HG03571 (cell line): ENCODE measurements at regions not wholly inside any gene's neighbourhood (a gene's known extent, or its start where the extent isn't known, plus 50 kb on each side); places are given as distances from the start of the nearest gene placed in this dataset.
"Not testable (repeated sequence)": the region's sequence is repeated elsewhere in the genome, so short reads cannot be mapped to it uniquely, and the experiment has no call there.

Source experiments
- ATAC-seq: cut with Tn5 transposase; IDR thresholded peaks from one replicate; pipeline ENCODE4 v1.9.1; 2021; ENCODE audit not compliant: unreplicated experiment

DNA sequence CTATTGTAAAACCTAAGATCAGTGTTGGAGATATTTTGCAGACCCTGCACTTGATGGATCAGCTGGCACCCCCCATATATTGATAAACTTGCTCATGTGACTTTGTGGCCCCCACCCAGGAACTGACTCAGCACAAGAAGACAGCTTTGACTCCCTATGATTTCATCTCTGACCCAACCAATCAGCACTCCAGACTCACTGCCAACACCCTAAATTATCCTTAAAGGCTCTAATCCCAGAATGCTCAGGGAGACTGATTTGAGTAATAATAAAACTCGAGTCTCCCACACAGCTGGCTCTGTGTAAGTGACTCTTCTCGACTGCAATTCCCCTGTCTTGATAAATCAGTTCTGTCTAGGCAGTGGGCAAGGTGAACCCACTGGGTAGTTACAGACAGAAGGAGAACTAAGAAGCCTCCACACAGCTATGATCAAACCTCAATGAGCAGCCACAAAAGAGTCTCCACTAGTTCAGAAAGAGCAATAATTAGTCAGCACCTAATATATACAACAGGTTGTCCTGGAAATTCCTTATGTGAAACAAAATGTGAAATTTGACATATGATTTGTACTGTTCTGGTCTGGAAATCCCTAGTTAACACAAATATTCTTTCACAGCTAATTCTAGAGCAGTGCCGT lies 52.2 kb downstream of the ACTL7B start:
- no peak for ATAC-seq

GRCh38 chr9:108802967-108803366 lies 52.8 kb downstream of the ACTL7B start:
- ATAC-seq, result no peak

DNA sequence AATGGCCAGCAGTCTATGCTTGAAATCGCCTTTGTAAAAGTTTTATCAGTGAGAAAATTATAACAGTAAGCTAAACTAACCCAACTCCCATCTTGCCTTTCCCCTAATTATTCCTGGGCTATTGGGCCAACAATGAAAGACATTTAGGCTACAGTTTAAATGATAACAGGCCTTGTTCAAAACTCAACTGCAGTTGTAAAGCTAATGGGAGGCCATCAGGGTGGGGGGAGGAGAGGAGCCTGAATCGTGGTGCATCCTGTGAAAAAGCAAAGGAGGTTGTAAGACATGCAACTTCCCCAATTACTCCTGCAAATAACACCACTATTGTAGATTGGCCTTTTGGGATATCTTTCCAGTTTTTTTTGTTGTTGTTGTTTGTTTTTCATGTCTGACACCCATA lies 53.8 kb downstream of the ACTL7B start:
- ATAC-seq, result no peak

DNA sequence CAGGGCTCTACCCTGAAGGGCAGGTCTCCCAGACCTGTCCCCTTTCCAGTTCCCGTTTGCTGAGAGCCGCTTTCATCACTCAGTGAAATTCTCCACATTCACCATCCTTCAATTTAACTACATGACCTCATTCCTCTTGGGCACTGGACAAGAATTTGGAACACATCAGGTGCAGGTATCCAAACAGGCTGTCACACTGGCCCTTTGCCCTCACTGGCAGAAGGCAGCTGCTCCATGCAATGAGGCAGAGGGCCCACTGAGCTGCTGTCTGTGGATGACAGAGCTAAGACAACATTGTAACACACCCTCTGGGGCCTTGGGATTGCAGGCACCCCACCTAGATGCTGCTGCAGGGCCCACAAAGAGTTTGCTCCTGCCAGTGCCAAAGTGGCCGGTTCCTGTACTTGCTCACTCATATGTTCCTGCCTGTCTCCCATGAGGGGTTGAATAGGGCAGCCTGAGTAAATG lies 55.1 kb downstream of the ACTL7B start:
- no peak for ATAC-seq

DNA sequence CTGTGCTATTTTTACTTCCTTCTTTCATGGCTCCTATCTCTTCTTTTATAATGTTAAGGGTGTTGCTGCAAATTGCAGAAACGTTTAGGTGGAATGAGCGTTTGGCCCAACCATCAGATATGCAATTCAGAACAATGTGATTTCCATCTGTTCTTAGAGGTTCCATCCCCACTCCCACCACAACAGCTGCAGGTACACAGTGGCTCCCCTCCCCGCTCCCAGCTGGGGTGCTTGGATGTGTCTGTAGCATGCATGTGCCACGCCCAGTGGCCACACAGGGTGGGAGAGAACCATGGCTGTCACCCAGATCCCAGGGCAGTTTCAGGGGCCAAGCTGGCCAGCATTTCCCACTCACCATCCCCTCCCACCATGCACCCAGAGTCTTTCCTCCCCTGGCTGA lies 62.2 kb downstream of the ACTL7B start:
- ATAC-seq, result no peak

DNA sequence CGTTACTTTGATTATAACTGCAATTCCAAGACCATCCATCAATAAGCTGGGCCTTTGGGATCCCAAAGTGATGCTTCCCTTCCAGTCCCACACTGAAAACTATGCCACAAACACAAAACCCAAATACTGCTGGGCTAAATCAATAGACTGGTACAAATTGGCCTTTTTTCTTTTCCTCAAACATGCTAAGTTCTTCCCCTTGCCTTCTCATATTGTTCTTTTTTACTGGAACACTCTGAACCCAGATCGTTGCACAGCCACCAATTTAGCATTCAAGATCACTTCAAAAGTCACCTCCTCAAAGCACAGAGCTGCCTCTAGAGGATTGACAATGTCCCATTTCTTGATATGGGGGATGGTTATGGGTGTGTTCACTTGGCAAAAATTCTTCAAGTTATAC lies 66.0 kb downstream of the ACTL7B start:
- no peak for ATAC-seq

DNA sequence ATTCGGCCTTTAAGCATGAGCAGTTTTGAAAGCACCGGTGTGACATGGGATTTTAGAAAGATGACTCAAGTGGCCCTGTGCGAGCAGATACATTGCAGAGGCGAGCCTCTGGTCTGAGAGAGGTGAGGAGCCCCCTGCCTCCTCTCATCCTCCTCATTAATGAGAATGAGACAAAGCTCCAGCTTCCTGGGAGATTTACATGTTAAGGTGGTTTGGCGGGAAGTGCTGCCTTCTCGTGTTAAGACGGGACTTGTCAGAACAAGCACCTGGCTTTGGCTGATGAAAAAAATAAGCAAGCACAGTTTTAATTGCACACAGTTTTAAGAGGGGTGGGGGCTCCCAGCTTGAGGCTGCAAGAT lies 68.1 kb downstream of the ACTL7B start:
- ATAC-seq, result no peak

- ATAC-seq, result no peak
These were observed 68.7 kb downstream of the ACTL7B start for GRCh38 chr9:108786901-108787689.

DNA sequence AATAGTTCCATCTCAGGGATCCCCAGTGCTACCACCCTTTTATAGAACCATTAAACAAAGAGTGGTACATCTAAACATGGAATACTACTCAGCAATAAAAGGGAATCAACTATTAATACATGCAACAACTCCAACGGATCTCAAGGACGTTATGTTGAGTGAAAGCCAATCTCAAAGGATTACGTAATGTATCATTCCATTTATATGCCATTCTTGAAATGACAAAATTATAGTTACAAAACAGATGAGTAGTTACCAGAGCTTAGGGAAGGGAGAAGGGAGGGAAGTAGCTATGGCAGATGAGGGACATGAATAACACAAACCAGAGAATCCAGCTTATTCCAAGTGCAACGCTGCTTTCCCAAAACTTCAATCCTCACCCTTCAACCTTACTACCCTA lies 69.5 kb downstream of the ACTL7B start:
- no peak for ATAC-seq

DNA sequence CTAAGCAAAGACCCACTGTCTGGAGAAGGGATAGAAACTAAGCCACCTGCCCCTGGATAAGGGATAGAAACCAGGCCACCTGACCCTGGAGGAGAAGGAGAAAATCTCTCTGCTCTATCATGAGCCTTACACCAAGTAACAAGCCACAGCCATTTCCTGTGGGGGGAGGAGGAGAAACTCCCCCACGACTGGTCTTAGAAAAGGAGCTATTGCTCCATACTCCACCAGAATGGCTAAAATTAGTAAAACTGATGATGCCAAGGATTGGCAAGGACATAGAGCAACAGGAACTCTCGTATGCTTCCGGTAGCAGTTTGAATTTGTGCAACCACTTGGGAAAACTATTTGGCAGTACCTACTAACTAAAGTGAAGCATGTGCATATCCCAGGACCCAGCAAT lies 70.8 kb downstream of the ACTL7B start:
- no peak for ATAC-seq

- no peak for ATAC-seq
These were observed 71.9 kb downstream of the ACTL7B start for GRCh38 chr9:108783731-108784495.

GRCh38 chr9:108783326-108783725 lies 72.5 kb downstream of the ACTL7B start:
- ATAC-seq, result no peak

DNA sequence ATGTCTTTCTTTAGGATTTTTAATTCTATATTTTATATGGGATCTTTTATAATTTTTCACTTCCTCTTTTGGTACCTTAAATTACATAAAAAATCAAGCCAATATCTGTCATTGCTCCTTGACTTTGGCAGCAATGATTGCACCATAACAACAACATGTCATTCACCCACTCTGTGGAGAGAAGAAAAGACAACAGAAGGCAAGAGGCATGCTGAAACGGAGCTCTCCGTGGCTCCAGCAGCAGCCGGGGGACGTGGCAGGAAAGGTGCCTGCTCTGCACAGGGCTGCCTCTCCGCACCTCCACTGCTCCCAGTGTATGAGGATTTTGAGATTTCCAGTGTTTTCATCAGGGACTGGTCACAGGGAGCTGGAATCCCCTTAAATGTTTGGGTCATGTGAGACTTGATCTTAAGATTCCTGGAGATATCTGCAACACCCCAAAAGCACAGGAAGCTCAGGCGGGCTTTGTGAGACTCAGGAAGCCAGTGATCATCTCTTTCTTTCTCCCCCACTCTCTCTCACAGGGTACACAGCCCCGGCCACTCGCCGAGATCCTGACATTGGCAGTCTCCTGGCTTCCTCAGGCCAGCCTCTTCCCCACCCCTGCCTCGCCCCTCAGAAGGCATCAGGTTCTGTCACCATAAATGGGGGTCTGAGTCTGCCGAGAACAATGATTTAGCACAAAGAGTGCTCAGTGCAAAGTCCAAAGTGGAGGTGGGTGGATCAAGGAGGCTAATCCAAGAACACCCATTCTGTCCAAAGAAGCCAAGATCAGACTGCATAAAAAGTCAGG lies 74.6 kb downstream of the ACTL7B start:
- ATAC-seq, result no peak

- ATAC-seq, result no peak
These were observed 76.0 kb downstream of the ACTL7B start for GRCh38 chr9:108779551-108780325.

DNA sequence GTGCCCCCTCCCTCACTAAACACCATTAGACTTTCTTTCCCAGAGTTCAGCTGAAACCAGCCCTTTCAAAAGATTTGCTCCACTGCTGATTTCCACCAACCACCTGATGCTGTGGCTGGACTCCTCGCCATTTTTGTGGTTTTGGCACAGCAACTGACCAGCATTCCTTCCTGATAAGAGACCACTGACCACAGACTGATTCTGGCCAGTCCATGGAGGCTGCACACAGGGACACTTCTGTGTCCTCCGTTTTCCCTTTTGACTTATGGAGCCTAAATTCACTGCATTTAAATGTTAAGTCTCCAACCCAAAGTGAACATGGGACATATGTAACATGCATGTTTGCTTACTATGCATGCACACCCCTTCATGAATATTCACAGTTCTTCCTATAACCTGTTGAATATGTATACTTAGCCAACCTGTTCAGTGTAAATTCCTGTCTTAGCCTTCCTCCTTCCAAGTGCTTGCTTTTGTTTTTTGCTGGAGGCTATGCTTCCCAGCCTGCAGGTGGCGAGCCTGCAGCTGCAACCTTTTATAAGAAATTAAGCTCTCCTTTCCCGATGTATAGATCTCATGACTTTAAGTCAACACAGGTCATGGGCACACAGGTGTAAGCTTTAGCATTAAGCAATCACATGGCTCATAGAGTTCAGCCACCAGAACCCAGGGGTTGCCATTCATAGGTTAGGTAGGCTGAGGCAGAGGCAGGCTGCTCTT lies 78.7 kb downstream of the ACTL7B start:
- ATAC-seq, result no peak

GRCh38 chr9:108775901-108776306 lies 79.9 kb downstream of the ACTL7B start:
- ATAC-seq, result no peak

DNA sequence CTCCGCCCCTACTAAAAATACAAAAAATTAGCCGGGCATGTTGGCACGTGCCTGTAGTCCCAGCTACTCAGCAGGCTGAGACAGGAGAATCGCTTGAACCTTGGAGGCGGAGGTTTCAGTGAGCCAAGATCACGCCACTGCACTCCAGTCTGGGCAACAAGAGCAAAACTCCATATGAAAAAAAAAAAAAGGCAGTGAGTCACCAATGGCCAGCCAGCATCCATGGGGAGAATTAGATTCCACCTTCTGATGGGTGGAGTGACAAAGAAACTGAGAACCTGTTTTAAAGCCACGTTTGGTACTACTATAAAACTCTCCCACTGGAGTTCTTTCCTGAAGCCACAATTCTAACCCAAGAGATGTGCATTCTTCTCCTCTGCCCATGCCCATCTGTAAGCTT lies 81.7 kb downstream of the ACTL7B start:
- ATAC-seq, result not testable (repeated sequence)

DNA sequence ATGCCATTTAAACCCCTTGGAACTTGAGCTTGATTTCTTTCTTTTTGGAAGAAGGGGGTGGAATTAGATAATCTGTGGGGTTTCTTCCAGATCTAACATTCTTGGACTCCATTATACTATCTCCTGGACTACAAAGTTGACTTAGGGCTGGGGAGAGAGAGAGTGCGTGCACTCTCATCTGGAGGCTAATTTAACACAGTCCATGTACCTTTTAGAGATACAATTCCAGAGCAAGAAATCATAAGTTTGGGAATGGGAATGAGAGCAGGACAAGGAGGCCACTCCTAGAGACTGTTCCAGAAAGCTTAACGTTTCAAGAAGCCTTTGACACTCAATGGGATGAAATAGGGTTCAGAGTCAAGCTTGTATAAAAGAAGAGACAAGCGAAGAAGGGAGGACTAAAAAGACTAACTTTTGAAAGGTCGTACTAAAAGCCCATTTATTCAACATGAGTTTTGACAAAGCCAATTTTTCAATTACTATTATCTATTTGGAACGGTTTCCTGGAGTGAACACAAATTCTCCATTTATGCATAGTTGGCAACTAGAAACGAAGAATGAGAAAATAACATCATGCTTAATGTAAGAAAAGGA lies 83.4 kb downstream of the ACTL7B start:
- no peak for ATAC-seq

- ATAC-seq, result no peak
These were observed 87.0 kb downstream of the ACTL7B start for GRCh38 chr9:108768744-108769143.
